ENCODE measurements at regions not wholly inside any gene's neighbourhood (a gene's known extent, or its start where the extent isn't known, plus 50 kb on each side); places are given as distances from the start of the nearest gene placed in this dataset.

DNA sequence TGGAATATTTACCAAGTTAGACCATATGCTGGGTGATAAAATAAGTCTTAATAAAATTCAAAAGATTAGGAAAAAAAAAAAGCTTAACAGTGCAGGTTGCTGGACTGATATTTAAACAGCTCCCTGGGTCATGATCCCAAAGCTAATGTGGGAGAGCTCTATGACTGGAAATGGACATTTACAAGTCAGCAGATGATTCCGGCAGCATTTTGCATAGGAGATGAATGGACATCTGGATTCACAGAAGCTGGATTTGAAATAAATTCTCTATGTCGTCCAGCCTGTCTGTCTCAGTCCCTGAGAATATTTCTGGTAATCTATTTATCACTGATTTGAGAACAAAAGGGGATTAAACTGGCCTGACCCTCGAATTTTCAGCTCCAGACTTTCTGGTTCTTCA is 52.3 kb upstream of the KLHL25 start:
- H3K27me3 Mint-ChIP-seq = peaks cover 41% of the 10 kb centered on the region
- H3K36me3 Mint-ChIP-seq (ENCODE audit: low read depth) = no peaks in the 10 kb centered on the region
- H3K9me3 Mint-ChIP-seq = no peaks in the 10 kb centered on the region
- H3K4me3 Mint-ChIP-seq = no peak overlapping the region
- DNase-seq = no peak
- H3K4me1 Mint-ChIP-seq = no peaks in the 10 kb centered on the region
- no peak overlapping the region for H3K27ac Mint-ChIP-seq
- intact Hi-C loops (cut with micrococcal nuclease) = loop anchor here (10.0 kb wide), 1 partner anchor 232 kb away; no protein-coding TSS in a partner anchor

DNA sequence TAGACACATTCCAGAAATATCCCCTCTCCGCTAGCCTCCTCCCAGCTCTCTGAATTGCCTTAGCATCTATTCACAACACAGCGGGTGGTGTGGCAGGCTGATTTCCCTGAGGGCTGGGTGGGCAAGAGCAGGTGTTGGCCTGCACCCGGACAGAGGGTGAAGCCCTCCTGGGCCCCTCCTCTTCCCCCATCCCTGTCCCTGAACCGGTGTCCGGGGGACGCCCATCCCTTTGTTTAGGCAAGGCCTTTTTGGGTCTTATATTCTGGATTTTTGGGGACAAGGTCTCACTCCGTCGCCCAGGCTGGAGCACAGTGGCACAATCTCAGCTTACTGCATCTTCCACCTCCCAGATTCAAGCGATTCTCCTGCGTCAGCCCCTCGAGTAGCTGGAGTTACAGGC is 55.2 kb upstream of the KLHL25 start:
- intact Hi-C loops (cut with micrococcal nuclease) = loop anchor here (10.0 kb wide), 1 partner anchor 235 kb away; no protein-coding TSS in a partner anchor
- no peaks in the 10 kb centered on the region for H3K9me3 Mint-ChIP-seq

DNA sequence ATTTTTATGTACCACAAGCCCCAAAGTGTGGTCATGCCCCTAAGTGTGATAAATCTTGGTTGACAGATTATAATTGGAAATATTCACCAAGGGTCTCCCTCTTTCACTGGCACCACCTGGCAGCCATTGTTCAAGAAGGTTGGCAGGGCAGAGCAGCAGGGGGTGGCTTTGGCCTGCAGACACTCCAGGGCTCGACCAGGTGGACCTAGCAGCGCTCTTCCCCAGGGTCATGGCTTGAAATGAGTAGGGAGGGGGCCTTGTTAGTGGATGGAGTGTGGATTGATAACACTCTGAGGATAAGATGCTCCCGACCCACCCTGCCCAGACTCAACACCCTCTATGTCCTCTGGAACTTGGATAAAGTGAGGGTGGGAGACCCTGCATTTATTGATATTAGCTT is 58.2 kb upstream of the KLHL25 start:
- Mint-ChIP-seq H3K4me3 (no peak overlapping the region), H3K9me3 (no peaks in the 10 kb centered on the region), H3K27ac (no peak overlapping the region), H3K36me3 (ENCODE audit: low read depth) (no peaks in the 10 kb centered on the region), H3K4me1 (peaks cover 2% of the 10 kb centered on the region), H3K27me3 (peaks cover 30% of the 10 kb centered on the region)
- no peak for DNase-seq
- intact Hi-C loops (cut with micrococcal nuclease) = no loop called here

More for the DNA sequence above, 55.2 kb upstream of the KLHL25 start:
- H3K36me3 Mint-ChIP-seq (ENCODE audit: low read depth) = no peaks in the 10 kb centered on the region
- no peak overlapping the region for H3K4me3 Mint-ChIP-seq
- H3K4me1 Mint-ChIP-seq = peaks cover 2% of the 10 kb centered on the region
- H3K27ac Mint-ChIP-seq = no peak overlapping the region
- no peak for DNase-seq
- peaks cover 38% of the 10 kb centered on the region for H3K27me3 Mint-ChIP-seq

DNA sequence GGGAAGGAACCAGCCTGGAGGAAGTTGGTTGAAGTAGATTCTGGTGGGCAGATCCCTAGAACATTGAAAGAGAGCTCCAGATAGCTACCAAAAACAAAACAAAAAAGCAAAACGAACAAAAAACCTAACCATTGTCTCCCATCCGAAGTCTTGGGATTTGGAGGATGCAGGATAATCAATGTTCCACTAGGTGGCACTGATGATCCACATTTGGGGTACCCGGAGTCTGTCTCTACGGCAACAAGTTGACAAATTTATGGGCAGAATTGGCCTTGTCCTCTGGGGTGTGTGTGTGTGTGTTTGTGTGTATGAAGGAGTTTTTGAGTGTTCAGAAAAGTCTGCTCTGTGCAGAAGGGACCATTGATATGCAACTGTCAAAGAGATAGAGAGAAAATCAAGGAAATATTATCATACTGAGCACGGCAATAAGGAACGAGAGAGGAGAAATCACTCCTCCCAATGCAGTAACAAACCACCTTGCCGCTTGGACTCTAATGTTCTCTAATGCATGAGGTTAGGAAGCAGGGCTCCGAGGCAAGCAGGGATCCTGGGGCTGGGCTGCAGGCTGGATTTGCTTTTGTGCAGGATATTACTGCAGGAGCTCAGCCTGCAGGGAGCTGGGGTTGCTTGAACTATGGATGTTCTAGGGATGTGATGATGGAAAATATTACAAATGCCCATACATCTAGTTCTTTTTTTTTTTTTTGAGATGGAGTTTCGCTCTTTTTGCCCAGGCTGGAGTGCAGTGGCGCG is 59.8 kb upstream of the KLHL25 start:
- Mint-ChIP-seq H3K27ac (no peak overlapping the region), H3K4me3 (no peak overlapping the region), H3K27me3 (peaks cover 33% of the 10 kb centered on the region), H3K9me3 (no peaks in the 10 kb centered on the region), H3K36me3 (ENCODE audit: low read depth) (no peaks in the 10 kb centered on the region), H3K4me1 (peaks cover 7% of the 10 kb centered on the region)
- peak; percentile 87 for DNase-seq
- intact Hi-C loops (cut with micrococcal nuclease) = no loop called here

DNA sequence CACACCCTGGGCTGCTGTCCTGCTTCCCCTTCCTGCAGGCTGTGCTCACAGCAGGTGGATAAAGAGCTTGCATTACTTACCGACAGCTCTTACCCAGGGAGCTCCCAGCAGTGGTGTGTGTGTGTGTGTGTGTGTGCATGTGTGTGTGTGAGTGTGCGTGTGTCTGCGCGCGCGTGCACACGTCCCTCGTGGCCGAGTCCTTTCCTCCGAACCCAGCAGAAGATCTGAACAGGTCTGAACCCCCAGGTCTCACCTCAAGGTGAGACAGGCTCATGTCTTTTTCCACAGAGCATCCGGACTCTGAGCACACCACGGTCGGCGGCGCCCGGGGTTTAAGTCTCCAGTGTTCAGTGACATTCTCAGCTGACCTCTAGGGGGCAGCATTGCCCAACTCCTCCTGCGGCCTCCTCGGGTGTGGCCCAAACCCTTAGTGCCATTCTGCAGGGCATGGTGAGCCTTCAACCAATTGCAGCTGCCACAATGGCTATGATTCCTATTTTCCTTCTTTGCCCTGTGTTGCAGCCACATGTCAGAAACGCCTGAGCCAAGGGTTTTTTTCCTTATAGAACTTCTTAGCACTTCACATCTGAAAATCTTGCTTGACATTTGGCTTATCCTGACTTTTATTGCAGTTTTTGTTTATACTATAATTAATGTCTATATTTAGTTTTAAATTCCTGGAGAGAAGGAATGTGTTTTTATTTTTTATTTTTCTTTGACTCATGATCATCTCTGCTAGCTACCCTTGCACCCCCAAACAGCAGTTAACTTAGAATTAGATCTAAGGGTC is 64.1 kb upstream of the KLHL25 start:
- Mint-ChIP-seq H3K4me3 (peak overlapping the region; percentile 71), H3K4me1 (peaks cover 7% of the 10 kb centered on the region), H3K27me3 (peaks cover 29% of the 10 kb centered on the region), H3K9me3 (no peaks in the 10 kb centered on the region), H3K27ac (peak overlapping the region; percentile 42), H3K36me3 (ENCODE audit: low read depth) (no peaks in the 10 kb centered on the region)
- intact Hi-C loops (cut with micrococcal nuclease) = no loop called here
- peak; percentile 93 for DNase-seq

DNA sequence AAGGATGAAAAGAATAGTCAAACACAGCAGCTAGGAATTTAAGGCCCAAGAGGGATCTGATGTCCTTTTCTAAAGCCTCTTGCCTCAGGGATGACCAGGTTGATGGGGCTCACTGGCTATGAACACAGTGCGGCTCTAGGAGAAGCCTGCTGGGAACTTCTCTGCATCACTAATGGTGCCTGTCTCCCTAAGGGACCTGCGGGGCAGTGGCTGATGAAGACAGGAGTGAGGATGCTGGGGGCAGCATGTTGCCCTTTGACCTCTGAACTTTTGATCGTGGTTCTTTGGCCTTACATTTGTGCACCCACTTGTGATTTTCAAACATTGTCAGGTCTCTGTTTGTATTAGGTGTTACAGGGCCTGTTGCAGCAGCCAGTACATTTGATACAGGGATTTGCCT is 64.9 kb upstream of the KLHL25 start:
- intact Hi-C loops (cut with micrococcal nuclease) = no loop called here
- no peaks in the 10 kb centered on the region for H3K9me3 Mint-ChIP-seq
- peaks cover 5% of the 10 kb centered on the region for H3K4me1 Mint-ChIP-seq
- no peaks in the 10 kb centered on the region for H3K36me3 Mint-ChIP-seq (ENCODE audit: low read depth)
- no peak overlapping the region for H3K27ac Mint-ChIP-seq
- H3K27me3 Mint-ChIP-seq = peaks cover 24% of the 10 kb centered on the region
- DNase-seq = no peak
- no peak overlapping the region for H3K4me3 Mint-ChIP-seq

DNA sequence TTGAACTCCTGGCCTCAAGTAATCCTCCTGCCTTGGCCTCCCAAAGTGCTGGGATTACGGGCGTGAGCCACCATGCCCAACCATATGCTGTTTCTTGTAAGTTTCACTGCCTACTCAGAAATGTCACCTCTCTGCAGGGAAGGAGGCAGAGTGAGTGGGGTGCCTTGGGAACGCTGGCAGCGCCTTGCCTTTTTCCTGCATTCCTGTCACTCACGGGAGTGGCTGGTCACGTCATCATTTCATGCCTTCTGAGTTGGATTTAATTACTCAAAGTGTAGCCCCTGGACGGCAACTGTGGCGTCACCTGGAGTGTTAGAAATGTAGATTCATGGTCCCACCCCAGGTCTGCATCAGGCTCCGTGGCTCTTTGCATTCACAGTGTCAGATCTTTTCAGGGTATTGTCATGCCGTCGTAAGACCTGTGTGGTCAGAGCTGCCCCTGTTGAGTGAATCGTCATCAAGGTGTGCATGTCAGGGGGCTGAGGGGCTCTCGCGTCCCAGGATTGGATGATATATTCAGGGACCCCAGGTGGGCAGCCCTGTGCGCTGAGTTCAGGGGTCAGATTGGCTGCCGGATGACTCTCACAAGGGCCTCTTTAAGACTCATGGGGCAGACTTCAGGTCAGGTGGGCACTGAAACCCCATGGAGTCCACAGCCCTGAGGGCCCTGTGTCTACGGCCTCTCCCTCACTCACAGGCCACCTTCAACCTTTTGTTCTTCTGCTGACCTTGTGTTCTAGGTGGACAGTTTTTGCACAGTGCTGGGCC is 65.9 kb upstream of the KLHL25 start:
- intact Hi-C loops (cut with micrococcal nuclease) = no loop called here
- Mint-ChIP-seq H3K36me3 (ENCODE audit: low read depth) (no peaks in the 10 kb centered on the region), H3K27me3 (peaks cover 25% of the 10 kb centered on the region)

DNA sequence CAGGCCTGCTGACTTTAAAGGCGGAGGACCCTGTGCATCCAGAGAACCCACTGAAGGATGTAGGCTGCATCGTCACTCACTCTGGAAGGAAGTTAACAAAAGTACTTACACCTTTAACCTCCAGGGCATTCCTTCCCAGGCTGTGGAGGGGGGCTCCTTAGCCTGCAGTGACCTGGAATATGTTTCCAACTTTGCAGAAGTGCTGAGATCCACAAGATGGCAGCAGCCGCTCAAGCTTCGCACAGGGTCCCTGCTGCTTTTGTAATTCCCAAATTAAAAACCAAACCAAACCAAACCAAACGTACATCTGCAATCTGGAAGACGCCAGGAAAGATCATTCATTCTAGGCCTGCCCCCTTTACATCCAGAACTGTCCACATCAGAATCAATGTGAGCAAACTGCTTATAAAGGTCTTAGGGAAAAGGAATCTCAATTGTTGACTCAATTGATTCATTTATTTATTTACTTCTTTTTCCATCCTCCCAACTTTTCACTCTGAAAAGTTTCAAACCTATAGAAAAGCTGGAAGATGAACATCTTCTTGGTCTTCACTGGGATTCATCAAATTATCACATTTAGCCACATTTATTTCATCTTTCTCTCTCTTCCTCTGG is 70.5 kb upstream of the KLHL25 start:
- H3K4me1 Mint-ChIP-seq = no peaks in the 10 kb centered on the region
- no peaks in the 10 kb centered on the region for H3K9me3 Mint-ChIP-seq
- no peak overlapping the region for H3K4me3 Mint-ChIP-seq
- no peak for DNase-seq
- H3K27ac Mint-ChIP-seq = no peak overlapping the region
- peaks cover 16% of the 10 kb centered on the region for H3K27me3 Mint-ChIP-seq
- no peaks in the 10 kb centered on the region for H3K36me3 Mint-ChIP-seq (ENCODE audit: low read depth)
- intact Hi-C loops (cut with micrococcal nuclease) = no loop called here

More for the DNA sequence above, 65.9 kb upstream of the KLHL25 start:
- Mint-ChIP-seq H3K4me1 (peaks cover 5% of the 10 kb centered on the region), H3K27ac (no peak overlapping the region), H3K4me3 (no peak overlapping the region), H3K9me3 (no peaks in the 10 kb centered on the region)
- no peak for DNase-seq

DNA sequence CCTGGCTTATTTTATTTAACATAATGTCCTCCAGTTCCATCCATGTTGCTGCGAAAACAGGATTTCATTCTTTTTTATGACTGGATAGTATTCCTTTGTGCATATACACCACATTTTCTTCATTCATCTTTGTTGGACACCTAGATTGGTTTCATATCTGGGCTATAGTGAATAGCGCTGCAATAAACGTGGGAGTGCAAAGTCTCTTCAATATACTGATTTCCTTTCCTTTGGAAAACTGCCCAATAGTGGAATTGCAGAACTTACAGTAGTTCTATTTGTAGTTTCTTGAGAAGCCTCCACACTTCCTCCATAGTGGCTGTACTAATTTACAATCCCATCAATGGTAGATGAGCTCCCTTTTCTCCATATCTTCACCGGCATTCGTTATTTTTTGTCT is 72.5 kb upstream of the KLHL25 start:
- intact Hi-C loops (cut with micrococcal nuclease) = no loop called here
- Mint-ChIP-seq H3K9me3 (no peaks in the 10 kb centered on the region), H3K4me1 (no peaks in the 10 kb centered on the region), H3K27me3 (peaks cover 16% of the 10 kb centered on the region), H3K27ac (no peak overlapping the region), H3K36me3 (ENCODE audit: low read depth) (no peaks in the 10 kb centered on the region), H3K4me3 (no peak overlapping the region)
- no peak for DNase-seq

DNA sequence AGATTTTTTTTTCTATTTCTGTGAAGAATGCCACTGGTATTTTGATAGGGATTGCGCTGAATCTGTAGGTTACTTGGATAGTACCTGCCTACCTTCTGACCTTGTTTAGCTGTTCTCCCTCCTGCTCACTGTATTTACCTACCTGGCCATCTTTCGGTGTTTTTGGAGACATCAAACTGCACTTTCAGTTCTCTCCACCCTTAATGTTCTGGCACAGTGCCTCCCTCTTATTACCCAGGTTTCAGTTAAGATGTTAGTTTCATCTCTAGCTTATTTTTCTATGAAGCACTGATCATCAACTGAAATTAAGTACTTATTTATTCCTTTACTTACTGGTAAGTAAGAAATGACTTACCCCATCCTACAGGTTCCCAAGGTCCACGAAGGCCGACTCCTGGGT is 74.4 kb upstream of the KLHL25 start:
- Mint-ChIP-seq H3K27me3 (peaks cover 14% of the 10 kb centered on the region), H3K4me1 (no peaks in the 10 kb centered on the region), H3K27ac (no peak overlapping the region), H3K9me3 (no peaks in the 10 kb centered on the region), H3K36me3 (ENCODE audit: low read depth) (no peaks in the 10 kb centered on the region), H3K4me3 (no peak overlapping the region)
- intact Hi-C loops (cut with micrococcal nuclease) = no loop called here
- no peak for DNase-seq

DNA sequence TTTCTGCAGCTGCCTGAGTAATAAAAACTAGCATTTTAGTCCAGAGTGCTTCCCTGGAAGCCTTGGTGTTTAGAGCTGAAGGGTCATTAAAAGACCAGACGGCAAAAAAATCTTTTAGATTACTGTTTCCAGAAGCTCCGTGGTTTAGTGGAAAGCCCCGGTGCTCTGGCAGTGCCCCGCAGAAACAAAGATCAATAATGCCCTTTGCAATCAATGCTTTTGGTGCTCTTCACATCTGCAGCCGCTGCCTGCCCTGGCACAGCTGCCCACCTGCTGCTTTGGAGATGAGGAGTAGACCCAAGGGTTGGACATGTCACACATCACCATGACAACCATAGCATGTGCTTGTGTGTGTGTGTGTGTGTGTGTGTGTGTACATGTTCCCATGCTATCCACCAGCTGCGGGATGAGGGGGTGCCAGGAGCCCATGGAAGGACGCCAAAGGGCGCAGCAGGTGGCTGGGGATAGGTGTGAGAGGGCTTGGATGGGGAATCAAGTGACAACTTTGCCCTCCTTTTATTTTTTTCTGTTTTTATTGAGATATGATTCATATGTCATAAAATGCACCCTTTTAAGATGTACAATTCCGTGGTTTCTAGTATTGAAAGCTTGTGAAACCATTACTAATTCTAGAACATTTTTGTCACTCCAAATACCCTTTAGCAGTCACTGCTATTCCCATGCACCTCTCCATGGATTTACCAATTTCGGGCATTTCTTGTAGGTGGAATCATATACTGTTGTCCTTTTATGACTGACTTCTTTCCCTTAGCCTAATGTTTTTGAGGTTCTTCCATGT is 75.7 kb upstream of the KLHL25 start:
- Mint-ChIP-seq H3K27ac (no peak overlapping the region), H3K4me3 (no peak overlapping the region), H3K9me3 (no peaks in the 10 kb centered on the region), H3K4me1 (no peaks in the 10 kb centered on the region), H3K27me3 (peaks cover 15% of the 10 kb centered on the region), H3K36me3 (ENCODE audit: low read depth) (no peaks in the 10 kb centered on the region)
- DNase-seq = no peak
- intact Hi-C loops (cut with micrococcal nuclease) = no loop called here

DNA sequence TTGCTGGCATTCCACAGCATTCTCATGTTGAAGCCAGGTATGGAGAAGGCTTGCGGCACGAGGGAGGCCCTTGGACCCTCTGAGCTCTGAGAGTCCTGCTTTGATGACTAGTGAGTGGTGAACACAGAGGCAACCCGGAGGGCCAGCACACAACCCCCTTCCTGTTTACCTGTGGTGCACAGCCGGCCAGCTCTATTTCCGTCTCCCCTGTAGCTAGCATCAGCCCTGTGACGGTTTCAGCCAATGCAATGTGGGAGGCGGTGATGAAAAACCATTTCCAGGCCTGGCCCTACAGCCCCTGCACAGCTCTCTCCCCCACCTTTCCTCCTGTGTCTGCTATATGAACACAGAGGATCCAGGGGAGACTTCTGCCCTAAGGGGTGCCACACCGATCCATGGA is 76.8 kb upstream of the KLHL25 start:
- H3K27ac Mint-ChIP-seq = no peak overlapping the region
- peaks cover 13% of the 10 kb centered on the region for H3K27me3 Mint-ChIP-seq
- no peaks in the 10 kb centered on the region for H3K9me3 Mint-ChIP-seq
- no peaks in the 10 kb centered on the region for H3K4me1 Mint-ChIP-seq
- intact Hi-C loops (cut with micrococcal nuclease) = no loop called here
- H3K36me3 Mint-ChIP-seq (ENCODE audit: low read depth) = no peaks in the 10 kb centered on the region
- no peak overlapping the region for H3K4me3 Mint-ChIP-seq
- no peak for DNase-seq

DNA sequence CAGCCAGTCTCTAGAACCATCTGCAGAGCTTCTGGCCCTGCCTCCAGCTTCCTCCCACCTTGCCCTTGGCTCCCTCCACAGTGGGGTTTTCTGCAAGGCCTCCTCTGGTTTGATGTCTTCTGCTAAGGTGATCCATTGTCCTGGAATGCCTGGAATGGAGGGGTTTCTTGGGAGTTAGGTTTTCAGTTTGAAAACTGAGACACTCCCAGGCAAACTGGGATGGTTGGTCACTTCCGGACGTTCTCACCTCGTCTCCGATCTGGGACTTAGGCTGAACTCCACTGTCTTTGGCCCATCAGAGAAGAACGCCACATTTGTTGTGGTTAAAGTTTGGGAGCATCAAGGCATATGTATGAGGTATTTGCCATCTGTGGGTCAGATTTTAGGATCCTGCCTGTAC is 77.4 kb upstream of the KLHL25 start:
- Mint-ChIP-seq H3K4me3 (no peak overlapping the region), H3K27me3 (peaks cover 13% of the 10 kb centered on the region), H3K9me3 (no peaks in the 10 kb centered on the region), H3K27ac (no peak overlapping the region), H3K4me1 (no peaks in the 10 kb centered on the region), H3K36me3 (ENCODE audit: low read depth) (no peaks in the 10 kb centered on the region)
- no peak for DNase-seq
- intact Hi-C loops (cut with micrococcal nuclease) = no loop called here
